ENCODE measurements at regions not wholly inside any gene's neighbourhood (a gene's known extent, or its start where the extent isn't known, plus 50 kb on each side); places are given as distances from the start of the nearest gene placed in this dataset.
"Not testable (repeated sequence)": the region's sequence is repeated elsewhere in the genome, so short reads cannot be mapped to it uniquely, and the experiment has no call there.

GRCh38 chr12:83642205-83642604, 955.5 kb downstream of the TMTC2 start:
- DNase-seq: no peak

GRCh38 chr12:83641789-83642188, 955.1 kb downstream of the TMTC2 start:
- DNase-seq: no peak

GRCh38 chr12:83634726-83635267, 948.1 kb downstream of the TMTC2 start:
- DNase-seq: no peak

GRCh38 chr12:83630526-83630925, 943.8 kb downstream of the TMTC2 start:
- no peak for DNase-seq

- no peak for DNase-seq
Measured at GRCh38 chr12:83629931-83630330, 943.2 kb downstream of the TMTC2 start.

GRCh38 chr12:83622205-83622604, 935.5 kb downstream of the TMTC2 start:
- no peak for DNase-seq

- no peak for DNase-seq
Measured at GRCh38 chr12:83619973-83620372, 933.3 kb downstream of the TMTC2 start.

GRCh38 chr12:83615152-83615551, 928.4 kb downstream of the TMTC2 start:
- no peak for DNase-seq

- DNase-seq: no peak
Measured at GRCh38 chr12:83613586-83614110, 926.9 kb downstream of the TMTC2 start.

GRCh38 chr12:83603106-83603505, 916.4 kb downstream of the TMTC2 start:
- no peak for DNase-seq

GRCh38 chr12:83575326-83575725, 888.6 kb downstream of the TMTC2 start:
- no peak for DNase-seq

- DNase-seq: no peak
Measured at GRCh38 chr12:83574142-83574541, 887.4 kb downstream of the TMTC2 start.

GRCh38 chr12:83573671-83574070, 887.0 kb downstream of the TMTC2 start:
- DNase-seq: no peak

- DNase-seq: no peak
Measured at GRCh38 chr12:83559650-83560049, 872.9 kb downstream of the TMTC2 start.

GRCh38 chr12:83556040-83556439, 869.3 kb downstream of the TMTC2 start:
- DNase-seq: not testable (repeated sequence)

- DNase-seq: no peak
Measured at GRCh38 chr12:83541446-83541845, 854.7 kb downstream of the TMTC2 start.

- DNase-seq: no peak
Measured at GRCh38 chr12:83538361-83538965, 851.8 kb downstream of the TMTC2 start.

- DNase-seq: no peak
Measured at GRCh38 chr12:83537428-83538053, 850.8 kb downstream of the TMTC2 start.

- DNase-seq: no peak
Measured at GRCh38 chr12:83536496-83536895, 849.8 kb downstream of the TMTC2 start.

GRCh38 chr12:83528571-83528970, 841.9 kb downstream of the TMTC2 start:
- DNase-seq: no peak

- DNase-seq: no peak
Measured at GRCh38 chr12:83527810-83528209, 841.1 kb downstream of the TMTC2 start.

GRCh38 chr12:83515306-83516026, 828.8 kb downstream of the TMTC2 start:
- DNase-seq: no peak

GRCh38 chr12:83514372-83514771, 827.7 kb downstream of the TMTC2 start:
- no peak for DNase-seq

- no peak for DNase-seq
Measured at GRCh38 chr12:83506841-83507240, 820.1 kb downstream of the TMTC2 start.
